Loucy (cell line): ENCODE measurements at regions not wholly inside any gene's neighbourhood (a gene's known extent, or its start where the extent isn't known, plus 50 kb on each side); places are given as distances from the start of the nearest gene placed in this dataset.
A peak's percentile ranks its signal among the peaks of the same experiment; 100 is the strongest.

ENCODE experiments used
- H2AFZ ChIP-seq: fragments of 200-600 bp; sonication (generic); 2 replicates; pipeline ENCODE4 v1.6.0; 2016; ENCODE audit warnings: antibody characterized with exemption, mild to moderate bottlenecking, low read length, moderate library complexity
- H3F3A ChIP-seq: fragments of 200-600 bp; 2 replicates; pipeline ENCODE4 v1.6.0; 2016; ENCODE audit warnings: antibody characterized with exemption, low read depth, mild to moderate bottlenecking
- H3K27me3 ChIP-seq: fragments of 200-600 bp; sonication (generic); 2 replicates; pipeline ENCODE4 v1.6.1; 2014; ENCODE audit warnings: low read length, mild to moderate bottlenecking; ENCODE audit not compliant: insufficient read depth, poor library complexity, severe bottlenecking
- H3K36me3 ChIP-seq: fragments of 200-600 bp; sonication (generic); 2 replicates; pipeline ENCODE4 v1.6.1; 2016; ENCODE audit warnings: low read length; ENCODE audit not compliant: insufficient read depth
- H3K4me1 ChIP-seq: fragments of 200-600 bp; sonication (generic); 2 replicates; pipeline ENCODE4 v1.5.1; 2014; ENCODE audit warnings: low read length, mild to moderate bottlenecking; ENCODE audit not compliant: insufficient read depth, poor library complexity, severe bottlenecking
- H3K4me2 ChIP-seq: fragments of 200-600 bp; sonication (generic); 2 replicates; pipeline ENCODE4 v1.6.0; 2014; ENCODE audit warnings: antibody characterized with exemption, low read length, low read depth, mild to moderate bottlenecking; ENCODE audit not compliant: poor library complexity, severe bottlenecking
- H3K4me3 ChIP-seq: fragments of 200-600 bp; sonication (generic); 2 replicates; pipeline ENCODE4 v1.5.1; 2014; ENCODE audit warnings: low read length, mild to moderate bottlenecking, mixed read lengths; ENCODE audit not compliant: poor library complexity, severe bottlenecking
- H3K79me2 ChIP-seq: fragments of 200-600 bp; sonication (generic); 2 replicates; pipeline ENCODE4 v1.6.1; 2014; ENCODE audit warnings: low read length; ENCODE audit not compliant: insufficient read depth
- H3K9ac ChIP-seq: fragments of 200-600 bp; sonication (generic); 2 replicates; pipeline ENCODE4 v1.6.0; 2014; ENCODE audit warnings: mild to moderate bottlenecking, low read depth, low read length, moderate library complexity; ENCODE audit not compliant: poor library complexity, severe bottlenecking
- H3K9me2 ChIP-seq: fragments of 200-600 bp; sonication (generic); replicated peaks from 2 replicates; pipeline ENCODE4 v1.6.1; 2016; ENCODE audit warnings: low read depth, low read length, mixed read lengths
- H3K9me3 ChIP-seq: fragments of 200-600 bp; sonication (generic); 2 replicates; pipeline ENCODE4 v1.6.1; 2014; ENCODE audit warnings: mild to moderate bottlenecking, antibody characterized with exemption, low read length, low read depth; ENCODE audit not compliant: insufficient read depth
- H4K20me1 ChIP-seq: fragments of 200-600 bp; sonication (generic); 2 replicates; pipeline ENCODE4 v1.6.0; 2014; ENCODE audit warnings: antibody characterized with exemption, low read length, mild to moderate bottlenecking; ENCODE audit not compliant: insufficient read depth, poor library complexity, severe bottlenecking
- EZH2phosphoT487 ChIP-seq: fragments of 200-600 bp; IDR thresholded peaks from 2 replicates; pipeline ENCODE4 v1.6.1; 2018; ENCODE audit warnings: antibody characterized with exemption, mild to moderate bottlenecking, moderate library complexity, borderline replicate concordance
- TF ChIP-seq, protein P1 (sequence below): fragments of 200-600 bp; sonication (generic); conservative IDR thresholded peaks from 2 replicates; pipeline ENCODE4 v1.5.1; 2014; ENCODE audit warnings: mild to moderate bottlenecking, antibody characterized with exemption, low read length

DNA sequence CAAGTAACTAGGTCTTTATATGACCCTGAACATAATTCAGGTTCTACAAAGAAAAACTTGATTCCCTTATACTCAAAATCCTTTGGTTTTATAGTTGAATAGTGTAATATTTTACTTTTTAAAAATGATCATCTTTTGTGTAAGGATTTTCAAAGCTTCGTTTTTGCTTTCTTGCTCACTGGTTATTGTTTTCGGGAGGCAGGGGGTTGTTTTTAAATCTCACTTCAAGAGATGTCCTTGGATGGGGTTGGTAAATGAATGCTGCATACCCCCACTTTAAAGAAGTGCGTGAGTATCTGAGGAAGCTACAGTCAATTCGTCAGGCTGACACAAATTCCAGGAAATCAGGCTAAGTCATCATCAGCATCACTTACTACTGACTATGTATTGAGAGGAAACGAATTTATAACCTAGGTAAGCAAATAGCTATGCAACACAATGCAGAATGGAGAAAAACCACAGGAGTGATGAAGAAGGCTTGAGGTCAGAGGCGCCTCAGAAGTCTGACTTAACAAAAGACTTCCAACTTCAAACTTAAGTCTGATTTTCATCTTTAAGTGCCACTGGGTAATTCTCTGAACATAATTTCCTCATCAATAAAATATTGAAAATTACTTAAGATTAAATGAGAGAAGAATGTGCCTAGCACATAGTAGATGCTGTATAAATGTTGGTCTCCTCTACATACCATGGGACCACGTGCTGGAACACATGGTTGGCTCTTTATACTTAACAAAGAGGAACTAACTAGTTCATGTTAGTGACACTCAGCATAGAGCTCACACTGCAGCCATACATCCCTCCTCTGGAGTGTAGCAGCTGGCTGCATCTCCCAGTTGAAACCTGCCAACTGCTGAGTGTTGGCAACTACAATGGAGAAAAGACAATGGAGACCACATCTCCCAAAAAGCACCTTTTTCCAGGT, 106.0 kb upstream of the KIF2A start:
- Histone ChIP-seq H3K36me3 (no peaks in the 10 kb centered on the region), H3K27me3 (no peaks in the 10 kb centered on the region), H4K20me1 (no peaks in the 10 kb centered on the region), H3K9me3 (no peaks in the 10 kb centered on the region), H3K4me1 (no peaks in the 10 kb centered on the region), H3K9ac (no peak overlapping the region), H3K79me2 (no peaks in the 10 kb centered on the region), H2AFZ (no peak overlapping the region), H3K4me2 (no peak overlapping the region), H3F3A (no peaks in the 10 kb centered on the region), H3K4me3 (no peak overlapping the region), H3K9me2 (no peaks in the 10 kb centered on the region)
- no peak for TF ChIP-seq EZH2phosphoT487
- TF ChIP-seq, protein P1, sequence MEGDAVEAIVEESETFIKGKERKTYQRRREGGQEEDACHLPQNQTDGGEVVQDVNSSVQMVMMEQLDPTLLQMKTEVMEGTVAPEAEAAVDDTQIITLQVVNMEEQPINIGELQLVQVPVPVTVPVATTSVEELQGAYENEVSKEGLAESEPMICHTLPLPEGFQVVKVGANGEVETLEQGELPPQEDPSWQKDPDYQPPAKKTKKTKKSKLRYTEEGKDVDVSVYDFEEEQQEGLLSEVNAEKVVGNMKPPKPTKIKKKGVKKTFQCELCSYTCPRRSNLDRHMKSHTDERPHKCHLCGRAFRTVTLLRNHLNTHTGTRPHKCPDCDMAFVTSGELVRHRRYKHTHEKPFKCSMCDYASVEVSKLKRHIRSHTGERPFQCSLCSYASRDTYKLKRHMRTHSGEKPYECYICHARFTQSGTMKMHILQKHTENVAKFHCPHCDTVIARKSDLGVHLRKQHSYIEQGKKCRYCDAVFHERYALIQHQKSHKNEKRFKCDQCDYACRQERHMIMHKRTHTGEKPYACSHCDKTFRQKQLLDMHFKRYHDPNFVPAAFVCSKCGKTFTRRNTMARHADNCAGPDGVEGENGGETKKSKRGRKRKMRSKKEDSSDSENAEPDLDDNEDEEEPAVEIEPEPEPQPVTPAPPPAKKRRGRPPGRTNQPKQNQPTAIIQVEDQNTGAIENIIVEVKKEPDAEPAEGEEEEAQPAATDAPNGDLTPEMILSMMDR, result no peak

DNA sequence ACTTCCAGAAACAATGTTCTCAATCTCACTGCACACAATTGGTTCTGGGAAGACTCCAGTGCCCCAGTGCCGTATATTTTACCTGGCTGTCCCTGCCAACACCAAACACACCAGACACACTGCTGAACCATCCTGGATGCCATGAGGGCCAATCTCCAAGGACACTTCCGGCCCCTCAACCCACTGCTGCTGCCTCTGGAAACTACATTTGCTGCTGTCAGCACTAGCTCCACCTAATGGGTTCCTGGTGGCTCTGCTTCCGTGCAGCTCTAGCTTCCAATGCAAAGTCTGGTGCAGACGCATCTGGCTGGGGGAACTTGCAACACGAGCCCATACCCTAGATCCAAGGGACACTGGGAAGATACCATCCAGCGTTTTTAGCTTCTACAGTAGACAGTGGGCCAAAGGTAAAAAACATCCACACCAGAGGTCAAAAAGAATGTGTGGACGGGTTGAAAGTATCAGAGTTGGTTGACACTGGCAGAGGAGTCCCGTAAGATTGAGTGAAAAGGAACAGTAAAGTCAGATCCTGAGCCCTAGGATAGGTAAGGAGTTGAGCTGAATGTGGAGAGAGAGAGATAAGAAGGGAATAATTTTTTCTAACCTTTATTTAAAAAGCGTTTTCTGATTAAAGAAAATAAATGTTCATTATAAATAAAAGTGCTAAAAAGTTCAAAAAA, 99.7 kb upstream of the KIF2A start:
- no peaks in the 10 kb centered on the region for H3K9me2 ChIP-seq
- H2AFZ ChIP-seq, result no peak overlapping the region
- H4K20me1 ChIP-seq, result no peaks in the 10 kb centered on the region
- H3F3A ChIP-seq, result no peaks in the 10 kb centered on the region
- no peaks in the 10 kb centered on the region for H3K4me1 ChIP-seq
- no peak overlapping the region for H3K4me2 ChIP-seq
- no peak for TF ChIP-seq EZH2phosphoT487
- TF ChIP-seq, protein P1, result peak; percentile 47
- no peaks in the 10 kb centered on the region for H3K79me2 ChIP-seq
- no peaks in the 10 kb centered on the region for H3K36me3 ChIP-seq
- H3K27me3 ChIP-seq, result no peaks in the 10 kb centered on the region
- H3K9ac ChIP-seq, result no peak overlapping the region
- H3K9me3 ChIP-seq, result no peaks in the 10 kb centered on the region
- H3K4me3 ChIP-seq, result no peak overlapping the region

DNA sequence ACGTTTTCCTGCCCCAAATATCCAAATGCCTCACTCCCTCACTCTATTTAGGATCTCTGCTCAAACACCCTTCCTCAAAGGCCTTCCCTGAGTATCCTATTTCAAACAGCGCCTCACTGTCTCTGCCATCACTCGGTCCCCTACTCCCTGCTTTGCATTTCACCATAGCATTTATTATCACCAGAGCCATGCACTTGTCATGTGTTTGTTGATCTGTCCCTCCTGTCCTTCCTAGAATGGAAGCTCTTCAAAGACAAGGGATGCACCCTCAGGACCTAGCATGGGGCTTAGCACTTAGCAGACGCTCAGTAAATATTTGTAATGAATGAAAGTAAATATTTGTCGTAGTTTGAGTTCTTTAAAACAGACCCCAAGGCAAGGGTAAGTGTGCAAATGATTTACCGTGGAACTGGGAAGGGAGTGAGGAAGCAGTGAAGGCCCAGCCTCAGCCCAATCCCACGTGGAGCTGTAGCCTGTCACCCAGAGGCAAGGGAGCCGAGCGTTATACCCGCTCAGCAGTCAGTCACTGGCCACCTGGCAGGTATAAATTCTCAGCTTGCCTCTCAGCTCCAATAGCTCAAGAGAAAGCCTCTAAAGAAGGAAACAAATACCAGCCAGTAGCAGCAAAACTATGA, 97.7 kb upstream of the KIF2A start:
- Histone ChIP-seq H3K9me2 (no peaks in the 10 kb centered on the region), H3K9ac (no peak overlapping the region), H3F3A (no peaks in the 10 kb centered on the region), H3K36me3 (no peaks in the 10 kb centered on the region), H4K20me1 (no peaks in the 10 kb centered on the region), H3K4me1 (no peaks in the 10 kb centered on the region), H3K4me2 (no peak overlapping the region), H3K27me3 (no peaks in the 10 kb centered on the region), H3K79me2 (no peaks in the 10 kb centered on the region), H2AFZ (no peak overlapping the region), H3K9me3 (no peaks in the 10 kb centered on the region), H3K4me3 (no peak overlapping the region)
- TF ChIP-seq, protein P1, result no peak
- no peak for TF ChIP-seq EZH2phosphoT487
